Urinary bladder (tissue), 1 donor: ENCODE measurements at regions not wholly inside any gene's neighbourhood (a gene's known extent, or its start where the extent isn't known, plus 50 kb on each side); places are given as distances from the start of the nearest gene placed in this dataset. TPM values are rescaled to one million over a fixed set of nuclear protein-coding genes. Genes with fewer than 3 reads are reported as not detected.

Source experiments
- small RNA-seq: library from RNA; depleted of rRNA; stranded (forward); fragments of <200 nt; gene quantifications from one replicate; pipeline ENCODE3, GENCODE V24; 2014

Small RNAs in the stretch of these regions (small RNA-seq; reads per million reads assigned to genes)
- gene MIR3169 (not detected), gene RNY3P5 (not detected)
